Caco-2 (cell line): ENCODE measurements at regions not wholly inside any gene's neighbourhood (a gene's known extent, or its start where the extent isn't known, plus 50 kb on each side); places are given as distances from the start of the nearest gene placed in this dataset.

Source experiments
- BruUV-seq: library from RNA; stranded (reverse); fragments of 400-500 nt; replicated peaks from 2 replicates; lab custom pipeline; 2021; lab: Mats Ljungman, UMichigan
- CTCF ChIA-PET: fragments of 300-600 bp; sonication (Branson Sonifier 250); formaldehyde crosslinking; loops from one replicate; lab custom pipeline; 2022; ENCODE audit warnings: antibody characterized with exemption; lab: Charles Lee
- POLR2A ChIA-PET: fragments of 300-600 bp; sonication (Branson Sonifier 250); formaldehyde crosslinking; loops from one replicate; lab custom pipeline; 2022; ENCODE audit warnings: antibody characterized with exemption; lab: Charles Lee
- DNase-seq, 2 experiments: peaks; one replicate each; pipeline versions ENCODE4 v3.0.0 to v3.0.0-alpha.2; 2020 to 2022
- H3K27me3 ChIP-seq: replicated peaks from 2 replicates; pipeline ENCODE4 v1.6.0; 2011; ENCODE audit warnings: low read length; ENCODE audit not compliant: control insufficient read depth, insufficient read depth
- H3K36me3 ChIP-seq: 2 replicates; pipeline ENCODE4 v1.5.1; 2011; ENCODE audit warnings: low read length; ENCODE audit not compliant: control insufficient read depth, insufficient read depth
- H3K4me1 ChIP-seq: fragments of 250-450 bp; sonication (Bioruptor Pico); 2 replicates; pipeline ENCODE4 v1.5.1; 2020; ENCODE audit warnings: mild to moderate bottlenecking
- H3K4me3 ChIP-seq: 2 replicates; pipeline ENCODE4 v1.5.1; 2011; ENCODE audit warnings: low read depth, mild to moderate bottlenecking, control low read depth, low read length
- H3K9me3 ChIP-seq: fragments of 250-450 bp; sonication (Bioruptor Pico); 2 replicates; pipeline ENCODE4 v1.5.1; 2020; ENCODE audit warnings: mild to moderate bottlenecking, moderate library complexity
- H3K27ac Mint-ChIP-seq: one replicate; pipeline ENCODE4 v1.8.0; 2022; ENCODE audit warnings: mixed read lengths; ENCODE audit not compliant: unreplicated experiment
- H3K27me3 Mint-ChIP-seq: one replicate; pipeline ENCODE4 v1.8.0; 2022; ENCODE audit warnings: mixed read lengths; ENCODE audit not compliant: insufficient read depth, unreplicated experiment
- H3K36me3 Mint-ChIP-seq: one replicate; pipeline ENCODE4 v1.8.0; 2022; ENCODE audit warnings: mild to moderate bottlenecking, mixed read lengths; ENCODE audit not compliant: insufficient read depth, unreplicated experiment
- H3K4me1 Mint-ChIP-seq: one replicate; pipeline ENCODE4 v1.8.0; 2022; ENCODE audit warnings: low read depth, mixed read lengths; ENCODE audit not compliant: unreplicated experiment
- H3K4me3 Mint-ChIP-seq: one replicate; pipeline ENCODE4 v1.8.0; 2022; ENCODE audit warnings: mild to moderate bottlenecking, moderate library complexity, mixed read lengths; ENCODE audit not compliant: unreplicated experiment
- H3K9me3 Mint-ChIP-seq: one replicate; pipeline ENCODE4 v1.8.0; 2022; ENCODE audit warnings: mixed read lengths; ENCODE audit not compliant: unreplicated experiment
- CTCF ChIP-seq, 2 experiments: fragments of 200-600 bp in 1 of 2; IDR thresholded peaks; 1 replicate in 1 of 2; 2 replicates in 1 of 2; pipeline versions ENCODE4 v1.5.1 to v1.8.0; 2011 to 2022; ENCODE audit warnings: antibody characterized with exemption in 1 of 2, control low read depth in 1 of 2, inconsistent platforms in 1 of 2, low read depth in 1 of 2, low read length in 1 of 2, mild to moderate bottlenecking in 1 of 2, moderate library complexity in 1 of 2; ENCODE audit not compliant: insufficient read depth in 1 of 2, severe bottlenecking in 1 of 2, unreplicated experiment in 1 of 2
- intact Hi-C: fragments of 100-400 bp; cut with micrococcal nuclease; formaldehyde crosslinking; loops from one replicate; pipeline ENCODE4 v1.10.0; 2022; ENCODE audit not compliant: unreplicated experiment

- Mint-ChIP-seq H3K9me3 (peaks cover 33% of the 10 kb centered on the region), H3K4me3 (no peak overlapping the region), H3K36me3 (no peaks in the 10 kb centered on the region), H3K27ac (no peak overlapping the region), H3K27me3 (no peaks in the 10 kb centered on the region), H3K4me1 (peaks cover 7% of the 10 kb centered on the region)
- H3K4me3 ChIP-seq = no peak overlapping the region
- no TSS peak for BruUV-seq
- H3K36me3 ChIP-seq = no peaks in the 10 kb centered on the region
- peaks cover 4% of the 10 kb centered on the region; the same call in 1 of the 2 replicates for H3K4me1 ChIP-seq
- ChIA-PET CTCF (interaction anchor here (0.6 kb wide), 1 partner anchor 189 kb away, joined by 4 read pairs; no protein-coding TSS in a partner anchor), POLR2A (no interaction called here)
- no peak for DNase-seq
- TF ChIP-seq CTCF (IDR thresholded peaks at IDR 0.05; ENCODE audit: insufficient read depth in 1 of 2, low read depth in 1 of 2, low read length in 1 of 2, severe bottlenecking in 1 of 2, unreplicated experiment in 1 of 2) = no peak
- H3K9me3 ChIP-seq = no peaks in the 10 kb centered on the region
- no peaks in the 10 kb centered on the region for H3K27me3 ChIP-seq
- intact Hi-C loops = no loop called here
Measured at GRCh38 chr6:105468850-105469249, 66.0 kb upstream of the PREP start.

GRCh38 chr6:105460860-105461259, 58.0 kb upstream of the PREP start:
- Mint-ChIP-seq H3K36me3 (no peaks in the 10 kb centered on the region), H3K27ac (no peak overlapping the region), H3K9me3 (peaks cover 22% of the 10 kb centered on the region), H3K4me1 (no peaks in the 10 kb centered on the region), H3K27me3 (no peaks in the 10 kb centered on the region), H3K4me3 (no peak overlapping the region)
- H3K27me3 ChIP-seq = no peaks in the 10 kb centered on the region
- H3K4me1 ChIP-seq = no peaks in the 10 kb centered on the region
- H3K36me3 ChIP-seq = no peaks in the 10 kb centered on the region
- POLR2A ChIA-PET = no interaction called here
- no peak for TF ChIP-seq CTCF (IDR thresholded peaks at IDR 0.05; ENCODE audit: insufficient read depth in 1 of 2, low read depth in 1 of 2, low read length in 1 of 2, severe bottlenecking in 1 of 2, unreplicated experiment in 1 of 2)
- DNase-seq = no peak
- BruUV-seq = no TSS peak
- CTCF ChIA-PET = no interaction called here
- intact Hi-C loops = no loop called here
- no peaks in the 10 kb centered on the region for H3K9me3 ChIP-seq
- no peak overlapping the region for H3K4me3 ChIP-seq

- no peaks in the 10 kb centered on the region for H3K36me3 ChIP-seq
- no peaks in the 10 kb centered on the region for H3K36me3 Mint-ChIP-seq
- BruUV-seq = no TSS peak
- H3K9me3 ChIP-seq = no peaks in the 10 kb centered on the region
- H3K27me3 ChIP-seq = no peaks in the 10 kb centered on the region
- POLR2A ChIA-PET = no interaction called here
- intact Hi-C loops = no loop called here
- no peak overlapping the region for H3K27ac Mint-ChIP-seq
- no peak for DNase-seq
- no peak overlapping the region for H3K4me3 Mint-ChIP-seq
- no peak for TF ChIP-seq CTCF (IDR thresholded peaks at IDR 0.05; ENCODE audit: insufficient read depth in 1 of 2, low read depth in 1 of 2, low read length in 1 of 2, severe bottlenecking in 1 of 2, unreplicated experiment in 1 of 2)
- H3K4me1 ChIP-seq = no peaks in the 10 kb centered on the region
- CTCF ChIA-PET = no interaction called here
- no peaks in the 10 kb centered on the region for H3K4me1 Mint-ChIP-seq
- no peaks in the 10 kb centered on the region for H3K27me3 Mint-ChIP-seq
- peaks cover 13% of the 10 kb centered on the region for H3K9me3 Mint-ChIP-seq
- H3K4me3 ChIP-seq = no peak overlapping the region
Measured at GRCh38 chr6:105459864-105460263, 57.0 kb upstream of the PREP start.
